SU-DHL-6 (cell line): ENCODE measurements at regions not wholly inside any gene's neighbourhood (a gene's known extent, or its start where the extent isn't known, plus 50 kb on each side); places are given as distances from the start of the nearest gene placed in this dataset.

Experiments used
- CTCF ChIP-seq: fragments of 200-600 bp; sonication (generic); IDR thresholded peaks from one replicate; pipeline ENCODE4 v1.5.1; 2017; ENCODE audit warnings: antibody characterized with exemption, mild to moderate bottlenecking, low read length, moderate library complexity; ENCODE audit not compliant: insufficient read depth, poor library complexity, severe bottlenecking
- EZH2phosphoT487 ChIP-seq: fragments of 200-600 bp; sonication (generic), shearing (Covaris generic); conservative IDR thresholded peaks from 2 replicates; pipeline ENCODE4 v1.6.1; 2018; ENCODE audit warnings: mild to moderate bottlenecking, antibody characterized with exemption, low read length, moderate library complexity, mixed read lengths

DNA sequence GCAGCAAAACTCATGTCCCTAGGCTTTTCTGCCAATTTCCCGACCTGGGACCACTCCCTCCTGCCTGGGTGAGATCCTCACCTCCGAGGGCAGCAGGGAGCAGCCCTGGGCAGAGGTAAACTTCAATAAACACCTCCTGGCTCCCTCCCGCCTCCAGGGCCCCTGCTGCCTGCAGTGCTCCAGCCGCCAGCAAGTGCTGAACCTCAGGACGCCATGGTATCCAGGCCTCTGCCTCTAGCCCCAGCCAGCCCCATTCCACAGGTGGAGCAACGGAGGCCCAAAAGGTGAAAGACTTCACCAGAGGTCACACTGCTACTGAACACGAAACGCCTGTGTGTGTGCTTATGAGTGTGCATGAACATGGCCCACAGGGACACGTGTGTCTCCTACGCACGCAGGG lies 59.9 kb upstream of the LINGO1 start:
- TF ChIP-seq CTCF (no peak), EZH2phosphoT487 (no peak)
